GM19025 (cell line): ENCODE measurements at regions not wholly inside any gene's neighbourhood (a gene's known extent, or its start where the extent isn't known, plus 50 kb on each side); places are given as distances from the start of the nearest gene placed in this dataset.
"Not testable (repeated sequence)": the region's sequence is repeated elsewhere in the genome, so short reads cannot be mapped to it uniquely, and the experiment has no call there.

Experiments
- ATAC-seq: cut with Tn5 transposase; IDR thresholded peaks from one replicate; pipeline ENCODE4 v1.9.1; 2021; ENCODE audit warnings: mild to moderate bottlenecking, low read depth, moderate library complexity; ENCODE audit not compliant: unreplicated experiment

DNA sequence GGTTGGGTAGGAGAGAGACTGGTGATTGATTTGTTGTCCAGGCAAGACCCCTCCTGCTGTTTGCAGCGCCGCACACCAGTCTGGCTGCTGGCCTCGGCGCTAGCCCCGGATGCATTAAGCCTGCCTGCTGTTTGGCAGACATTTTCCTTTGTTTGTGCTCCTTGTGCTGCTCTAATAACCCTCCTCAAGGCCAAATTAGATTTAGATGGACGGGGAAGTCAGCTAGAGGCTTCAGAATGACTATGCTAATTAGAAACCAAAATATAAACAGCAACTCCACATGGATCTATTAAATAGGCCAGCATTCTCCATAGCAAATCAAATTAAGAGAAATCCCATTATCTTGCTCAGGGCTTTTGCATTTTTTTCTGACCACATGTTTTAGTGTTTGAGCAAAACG is 445.2 kb downstream of the SQOR start:
- no peak for ATAC-seq

DNA sequence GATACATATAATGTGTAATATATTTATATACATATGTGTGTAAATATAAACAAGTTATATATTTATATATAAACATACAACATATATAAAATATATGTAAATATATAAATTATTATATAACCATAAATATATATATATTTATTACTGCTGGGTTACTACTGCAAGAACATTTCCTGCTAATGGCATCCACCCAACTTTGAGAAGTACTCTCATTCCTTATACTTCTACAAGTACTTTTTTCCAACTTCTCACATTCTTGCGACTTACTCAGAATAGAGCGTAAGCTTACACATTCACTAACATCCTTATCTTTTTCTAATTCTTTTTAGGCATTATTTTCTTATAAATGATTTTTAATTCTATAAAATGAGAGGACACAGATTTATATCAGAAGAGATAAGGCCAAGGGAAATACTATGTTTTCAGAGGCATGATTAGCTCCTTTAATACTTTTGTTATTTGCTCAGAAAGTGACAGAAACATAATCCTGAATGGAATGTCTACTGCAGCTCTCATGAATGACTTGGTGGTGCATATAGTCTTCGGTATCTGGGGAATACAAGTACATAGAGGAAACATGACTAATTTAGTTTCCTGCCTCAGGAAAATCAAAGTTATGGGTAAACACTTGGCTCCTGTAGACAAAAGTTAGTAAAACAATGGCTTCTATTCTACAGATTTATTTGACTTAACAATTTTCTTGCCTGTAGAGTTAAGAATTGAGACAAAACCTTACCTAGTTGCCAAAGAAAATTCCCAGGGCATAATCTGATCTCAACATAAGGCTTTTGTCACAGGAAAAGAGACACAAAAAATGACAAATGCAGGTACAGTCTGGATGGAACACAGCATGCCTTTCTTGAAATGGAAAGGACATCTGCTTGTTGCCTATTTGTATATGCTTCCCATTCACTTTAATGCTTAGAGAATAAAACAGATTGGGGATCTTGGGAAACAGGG is 453.9 kb downstream of the SQOR start:
- ATAC-seq: no peak

DNA sequence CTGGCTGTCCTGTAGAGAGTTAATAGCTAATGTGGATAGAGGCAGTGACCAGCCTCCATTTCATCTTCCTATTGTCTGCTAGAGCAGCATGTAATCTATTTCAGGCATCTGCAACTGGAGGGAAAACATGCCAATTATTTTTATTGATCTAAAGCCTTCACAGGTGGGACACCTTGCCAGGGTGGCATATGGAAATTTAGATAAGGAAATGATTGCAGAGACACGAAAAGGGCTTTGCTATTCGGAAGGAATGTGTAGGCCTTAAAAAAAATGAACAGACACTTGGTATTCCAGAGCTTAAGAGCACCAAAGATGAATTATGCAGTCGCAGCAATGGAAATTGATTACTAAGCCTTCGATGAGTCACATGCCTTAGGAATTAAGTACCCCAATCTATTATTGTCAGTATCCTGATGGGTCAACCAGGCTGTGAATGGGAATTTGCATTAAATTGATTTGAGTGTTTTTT is 454.7 kb downstream of the SQOR start:
- ATAC-seq: no peak

DNA sequence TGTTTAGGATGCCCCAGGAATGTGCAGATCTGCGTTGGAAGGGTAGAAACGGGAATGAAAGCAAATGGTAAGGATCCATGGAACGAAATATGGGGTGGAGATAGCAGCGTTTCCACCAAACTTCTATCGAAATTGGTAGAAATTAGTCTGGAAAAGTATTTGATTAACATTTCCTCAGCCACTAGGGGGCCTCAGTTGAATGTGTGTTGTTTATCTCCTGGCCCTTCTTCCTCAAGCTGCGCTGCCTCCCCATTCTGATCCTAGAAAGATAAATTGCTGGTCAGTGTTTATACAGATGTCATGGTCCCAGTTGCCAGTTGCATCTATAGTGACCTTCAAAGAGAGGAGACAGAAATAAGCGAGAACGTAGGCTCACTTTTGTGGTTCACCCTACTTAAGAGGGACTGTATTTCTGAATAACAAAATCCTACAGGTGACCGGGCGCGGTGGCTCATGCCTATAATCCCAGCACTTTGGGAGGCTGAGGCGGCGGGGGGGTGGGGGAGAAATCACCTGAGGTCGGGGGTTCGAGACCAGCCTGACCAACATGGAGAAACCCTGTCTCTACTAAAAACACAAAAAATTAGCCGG is 457.1 kb downstream of the SQOR start:
- no peak for ATAC-seq

DNA sequence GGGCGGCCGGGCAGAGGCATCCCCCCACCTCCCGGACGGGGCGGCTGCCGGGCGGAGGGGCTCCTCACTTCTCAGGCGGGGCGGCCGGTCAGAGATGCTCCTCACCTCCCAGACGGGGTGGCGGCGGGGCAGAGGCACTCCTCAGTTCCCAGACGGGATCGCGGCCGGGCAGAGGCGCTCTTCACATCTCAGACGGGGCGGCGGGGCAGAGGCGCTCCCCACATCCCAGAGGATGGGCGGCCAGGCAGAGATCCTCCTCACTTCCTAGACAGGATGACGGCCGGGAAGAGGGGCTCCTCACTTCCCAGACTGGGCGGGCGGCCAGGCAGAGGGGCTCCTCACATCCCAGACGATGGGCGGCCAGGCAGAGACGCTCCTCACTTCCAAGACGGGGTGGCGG is 463.2 kb downstream of the SQOR start:
- not testable (repeated sequence) for ATAC-seq

DNA sequence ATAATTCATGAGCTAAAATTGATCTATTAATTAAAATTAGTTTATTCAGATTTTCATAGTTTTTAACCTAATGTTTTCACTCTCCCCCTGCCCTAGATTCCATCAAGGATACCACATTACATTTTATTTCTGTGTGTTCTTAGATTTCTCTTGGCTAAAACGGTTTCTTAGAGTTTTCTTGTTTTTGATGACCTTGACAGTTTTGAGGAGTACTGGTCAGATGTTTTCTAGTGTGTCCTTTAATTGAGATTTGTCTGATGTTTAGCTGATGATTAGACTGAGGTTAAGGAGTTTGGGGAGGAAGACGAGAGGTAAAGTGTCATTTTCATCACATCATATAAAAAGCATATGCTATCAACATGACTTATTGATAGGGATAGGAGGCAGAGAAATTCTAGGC is 475.9 kb downstream of the SQOR start:
- ATAC-seq: no peak

DNA sequence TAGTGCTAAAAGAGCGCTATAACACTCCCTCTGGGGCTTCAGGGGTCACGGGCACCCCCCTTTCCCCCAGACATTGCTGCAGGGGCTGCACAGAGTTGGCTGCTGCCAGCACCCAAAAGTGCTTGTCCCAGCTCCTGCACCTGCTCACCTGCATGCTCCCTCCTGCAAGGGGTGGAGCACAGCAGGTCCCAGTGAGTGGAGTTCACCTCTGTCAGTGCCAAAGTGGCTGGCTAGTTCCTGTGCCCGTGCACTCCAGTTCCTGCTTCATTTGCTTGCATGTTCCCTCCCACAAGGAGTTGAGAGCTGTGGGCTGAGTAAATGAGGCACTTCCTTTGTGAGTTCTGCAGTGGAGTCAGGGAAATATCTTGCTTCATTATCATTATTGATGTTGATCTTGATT is 476.9 kb downstream of the SQOR start:
- no peak for ATAC-seq

DNA sequence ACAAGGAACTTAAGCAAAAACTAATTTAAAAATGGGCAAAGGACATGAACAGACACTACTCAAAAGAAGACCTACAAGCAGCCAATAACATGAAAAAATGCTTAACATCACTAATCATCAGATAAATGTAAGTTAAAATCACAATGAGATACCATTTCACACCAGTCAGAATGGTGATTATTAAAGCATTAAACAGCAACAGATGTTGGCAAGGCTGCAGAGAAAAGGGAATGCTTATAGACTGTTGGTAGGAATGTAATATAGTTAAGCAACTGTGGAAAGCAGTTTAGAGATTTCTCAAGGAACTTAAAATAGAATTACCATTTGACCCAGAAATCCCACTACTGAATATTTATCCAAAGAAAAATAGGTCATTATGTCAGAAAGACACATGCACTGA is 482.2 kb downstream of the SQOR start:
- no peak for ATAC-seq

DNA sequence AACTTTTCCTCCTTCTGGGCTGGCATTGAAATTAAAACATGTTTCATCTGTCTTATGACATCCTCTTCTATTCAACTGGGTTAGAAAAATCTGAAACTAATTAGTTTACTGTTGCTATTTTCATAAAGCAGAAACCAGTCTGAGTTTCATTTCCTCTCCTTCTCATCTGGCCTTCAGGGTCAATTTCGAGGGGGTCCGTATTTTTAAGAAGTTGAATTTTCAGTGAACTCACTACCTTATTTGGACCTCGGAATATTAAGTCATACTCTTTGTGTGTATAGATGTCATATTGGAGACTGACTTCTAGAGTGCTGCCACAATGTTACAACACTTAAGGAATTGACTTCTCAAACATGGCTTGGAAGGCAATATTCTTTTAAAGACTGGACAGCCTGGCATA is 485.9 kb downstream of the SQOR start:
- ATAC-seq: no peak

DNA sequence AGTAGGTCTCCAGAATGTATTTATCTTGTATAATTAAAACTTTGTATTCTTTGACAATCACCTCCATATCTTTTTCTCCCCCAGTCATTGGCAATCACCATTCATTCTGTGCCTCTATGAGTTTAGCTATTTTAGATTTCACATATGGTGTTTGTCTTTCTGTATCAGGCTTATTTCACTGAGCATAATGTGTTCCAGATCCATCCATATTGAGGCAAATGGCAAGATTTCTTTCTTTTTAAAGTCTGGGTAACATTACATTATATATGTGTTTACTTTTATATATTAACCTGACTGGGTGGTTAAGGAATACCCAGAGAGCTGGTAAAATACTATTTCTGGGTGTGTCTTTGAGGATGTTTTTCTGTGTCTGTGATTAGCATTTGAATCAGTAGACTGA is 486.6 kb downstream of the SQOR start:
- no peak for ATAC-seq

DNA sequence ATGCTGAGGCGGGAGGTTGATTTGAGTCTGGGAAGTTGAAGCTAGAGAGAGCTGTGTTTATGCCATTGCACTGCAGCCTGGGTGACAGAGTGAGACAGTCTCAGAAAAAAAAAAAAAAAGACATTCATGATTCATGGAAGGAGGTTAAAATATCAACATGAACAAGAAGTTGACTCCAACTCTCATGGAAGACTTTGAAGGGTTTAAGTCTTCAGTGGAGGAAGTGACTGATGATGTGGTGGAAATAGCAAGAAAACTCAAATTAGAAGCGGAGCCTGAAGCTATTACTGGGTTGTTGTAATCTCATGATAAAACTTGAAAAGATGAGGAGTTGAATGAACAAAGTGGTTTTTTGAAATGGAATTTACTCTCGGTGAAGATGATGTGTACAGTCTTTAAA is 491.8 kb downstream of the SQOR start:
- ATAC-seq: no peak

DNA sequence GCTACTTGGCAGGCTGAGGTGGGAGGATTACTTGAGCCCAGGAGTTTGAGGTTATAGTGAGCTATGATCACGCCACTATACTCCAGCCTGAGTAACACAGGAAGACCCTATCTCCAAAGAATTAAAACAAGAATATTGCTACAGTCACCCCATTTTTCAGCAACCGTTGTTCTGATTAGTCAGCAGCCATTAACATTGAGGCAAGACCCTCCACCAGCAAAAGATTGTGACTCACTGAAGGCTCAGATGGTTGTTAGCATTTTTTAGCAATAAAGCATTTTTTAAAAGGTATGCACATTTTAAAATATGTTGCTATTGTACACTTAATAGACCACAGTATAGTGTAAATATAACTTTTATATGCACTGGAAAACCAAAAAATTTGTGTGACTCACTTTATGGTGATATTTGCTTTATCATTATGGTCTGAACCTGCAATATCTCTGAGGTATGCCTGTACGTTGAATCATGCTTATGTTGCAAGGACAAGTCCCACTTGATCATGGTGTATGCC is 492.6 kb downstream of the SQOR start:
- ATAC-seq: no peak

DNA sequence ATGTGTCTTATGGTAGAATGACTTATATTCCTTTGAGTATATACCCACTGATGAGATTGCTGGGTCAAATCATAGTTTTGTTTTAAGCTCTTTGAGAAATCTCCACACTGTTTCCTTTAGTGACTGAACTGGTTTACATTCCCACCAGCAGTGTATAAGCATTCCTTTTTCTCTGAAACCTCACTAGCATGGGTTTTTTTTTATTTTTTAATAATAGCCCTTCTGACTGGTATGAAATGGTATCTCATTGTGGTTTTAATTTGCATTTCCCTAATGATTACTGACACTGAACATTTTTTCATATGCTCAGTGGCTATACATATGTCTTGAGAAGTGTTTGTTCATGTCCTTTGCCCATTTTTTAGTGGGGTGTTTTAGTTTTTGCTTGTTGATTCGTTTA is 494.3 kb downstream of the SQOR start:
- no peak for ATAC-seq

DNA sequence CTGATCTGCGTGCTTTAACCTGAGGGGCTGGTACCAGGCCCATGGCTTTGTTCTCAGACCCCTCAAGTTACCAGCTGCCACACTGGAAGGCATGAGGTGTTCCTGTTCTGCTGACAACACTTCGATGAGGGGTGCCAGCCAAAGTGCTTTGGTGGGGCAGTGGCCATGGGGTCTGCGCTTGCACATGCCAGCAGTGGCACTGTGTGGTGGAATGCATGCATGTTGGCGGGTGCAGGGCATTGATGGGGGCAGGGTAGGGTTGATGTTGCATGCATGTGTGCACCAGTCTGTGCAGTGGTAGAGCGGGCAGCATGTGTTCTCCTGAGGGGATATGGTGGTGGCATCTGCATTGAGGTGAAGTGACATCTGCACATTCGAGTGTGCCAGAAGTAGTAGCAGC is 497.0 kb downstream of the SQOR start:
- ATAC-seq: no peak

DNA sequence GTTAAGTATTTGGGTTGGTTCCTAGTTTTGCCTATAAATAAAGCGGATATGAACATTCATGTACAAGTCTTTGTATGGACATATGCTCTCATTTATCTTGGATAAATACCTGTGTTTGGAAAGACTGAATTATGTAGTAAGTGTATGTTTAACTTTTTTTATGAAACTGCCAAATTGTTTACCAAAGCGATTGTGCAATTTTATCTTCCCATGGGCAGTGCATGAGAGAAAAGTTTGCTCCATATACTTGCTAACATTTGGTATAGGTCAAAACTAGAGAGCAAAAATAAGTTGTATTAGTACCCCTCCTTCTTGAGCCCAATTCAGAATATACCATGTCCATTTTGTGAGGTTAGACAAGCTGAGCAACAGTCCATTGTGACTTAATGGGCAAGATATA is 502.6 kb downstream of the SQOR start:
- ATAC-seq: no peak

DNA sequence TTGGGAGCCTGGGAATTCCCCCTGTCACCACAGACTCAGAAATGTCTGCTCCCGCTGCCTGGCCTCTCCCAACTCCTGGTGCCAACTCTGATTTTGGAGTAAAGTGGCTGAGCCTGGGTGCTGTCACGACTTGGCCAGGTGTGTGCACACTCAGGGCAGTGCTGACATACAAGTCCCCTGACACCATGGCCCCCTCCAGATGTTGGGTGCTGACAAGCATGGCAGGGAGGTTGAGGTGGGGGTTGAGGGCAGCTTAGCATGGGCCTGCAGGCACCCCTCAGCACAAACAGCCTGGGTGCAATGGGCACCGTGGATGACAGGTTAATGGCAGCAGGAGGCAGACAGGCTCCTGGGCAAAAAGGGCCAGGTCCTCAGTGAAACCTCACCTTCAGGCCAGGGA is 511.2 kb downstream of the SQOR start:
- ATAC-seq: no peak

DNA sequence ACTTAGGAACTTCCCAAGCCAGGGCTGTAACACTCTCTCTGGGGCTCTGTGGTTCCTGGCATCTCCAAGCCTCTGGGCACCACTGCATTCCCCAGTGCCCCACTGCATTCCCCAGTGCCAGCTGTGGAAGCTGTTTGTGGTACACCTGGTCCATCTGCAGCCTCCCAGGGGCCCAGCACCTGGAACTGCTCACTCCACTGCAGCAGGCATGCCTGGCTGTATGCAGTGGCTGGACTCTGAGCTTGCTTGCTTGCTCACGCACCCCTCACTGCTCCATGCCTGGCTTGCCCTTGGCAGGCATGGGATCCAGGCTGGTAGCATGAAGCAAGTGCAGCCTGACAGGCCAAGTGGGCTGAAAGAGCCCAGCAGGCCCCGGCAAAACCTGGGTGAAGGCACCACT is 512.1 kb downstream of the SQOR start:
- no peak for ATAC-seq

DNA sequence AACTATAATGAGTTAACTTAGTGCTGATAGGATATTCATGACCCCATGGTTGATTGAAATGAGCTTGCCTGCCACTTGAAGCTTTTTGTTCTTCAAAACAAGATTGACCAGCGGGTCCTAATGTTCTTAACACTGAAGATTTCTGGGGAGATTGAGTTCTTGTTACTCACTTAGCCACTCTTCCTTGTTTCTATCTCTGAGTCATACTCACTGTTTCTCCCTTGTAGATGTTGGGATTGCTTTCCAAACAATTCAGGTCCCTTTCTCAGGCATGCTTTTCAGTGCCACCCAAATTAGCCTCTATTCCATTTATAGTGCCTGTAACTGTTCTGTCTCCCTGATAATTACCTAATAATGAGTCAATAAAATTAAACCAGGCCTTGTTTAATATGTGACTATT is 517.0 kb downstream of the SQOR start:
- ATAC-seq: no peak

DNA sequence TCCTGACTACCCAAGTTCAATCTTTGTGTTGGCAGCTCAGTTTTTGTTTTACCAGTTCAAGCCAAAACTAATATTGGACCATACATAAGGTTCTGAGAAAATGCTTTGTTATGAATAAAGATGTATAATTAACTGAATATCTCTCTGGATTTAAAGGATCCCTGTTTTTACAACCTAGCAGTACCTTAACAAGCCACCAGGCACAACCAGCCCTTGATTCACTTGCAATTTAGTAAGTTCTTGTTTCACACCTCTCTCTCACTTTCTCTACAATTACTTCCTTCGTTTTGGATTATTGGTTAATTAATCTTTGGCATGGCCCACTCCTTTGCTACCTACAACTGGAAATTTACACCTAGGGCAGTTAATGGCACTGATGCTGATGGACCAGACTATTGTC is 531.9 kb downstream of the SQOR start:
- no peak for ATAC-seq

DNA sequence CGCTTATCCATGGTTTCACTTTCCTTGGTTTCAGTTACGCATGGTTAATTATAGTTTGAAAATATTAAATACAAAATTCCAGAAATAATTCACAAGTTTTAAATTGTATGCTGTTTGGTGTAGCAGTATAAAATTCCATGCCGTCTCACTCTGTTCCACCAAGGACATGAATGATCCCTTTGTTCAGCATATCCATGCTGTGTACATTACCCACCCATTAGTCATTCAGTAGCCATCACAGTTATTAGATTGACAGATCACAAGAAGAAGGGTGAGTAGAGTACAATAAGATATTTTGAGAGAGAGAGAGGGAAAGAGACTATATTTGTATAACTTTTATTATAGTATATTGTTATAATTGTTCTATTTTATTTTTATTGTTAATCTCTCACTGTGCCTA is 535.5 kb downstream of the SQOR start:
- no peak for ATAC-seq

DNA sequence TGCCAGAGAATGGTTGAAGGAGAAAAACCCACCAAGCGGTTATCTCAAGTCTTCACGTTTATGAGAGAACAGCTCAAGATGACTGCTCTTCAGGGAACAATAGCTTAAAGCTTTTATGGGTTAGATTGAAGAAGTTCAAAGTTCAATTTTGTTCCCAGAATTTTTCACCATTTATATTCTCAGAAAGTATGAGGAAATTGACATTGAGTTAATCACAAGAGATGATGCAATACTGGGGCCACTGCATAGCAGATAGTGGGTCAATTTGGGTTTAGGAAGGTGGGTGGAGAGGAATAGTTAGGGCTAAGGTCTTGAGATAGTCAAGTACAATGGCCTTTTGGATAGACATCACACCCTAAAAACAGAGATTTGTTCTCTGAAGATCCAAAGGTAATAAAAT is 539.3 kb downstream of the SQOR start:
- ATAC-seq: no peak

DNA sequence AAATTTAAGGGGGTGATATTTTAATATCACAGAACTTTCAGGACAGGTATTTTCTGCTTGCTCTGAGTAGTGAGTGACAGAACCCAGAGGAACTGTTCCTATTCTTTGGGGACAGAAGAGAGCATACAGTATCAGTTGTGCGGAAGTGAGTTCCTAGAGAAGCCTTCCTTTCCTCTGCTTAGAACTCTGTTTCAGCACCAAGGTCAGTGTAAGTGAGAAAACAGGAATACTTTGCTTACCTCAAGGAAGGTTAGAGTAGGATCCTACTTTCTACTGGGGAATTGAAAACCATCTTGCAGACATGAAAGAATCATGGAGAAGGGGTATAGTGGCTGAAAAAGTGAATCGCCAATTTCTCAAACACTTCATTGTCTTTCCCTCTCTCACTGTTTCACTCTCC is 542.4 kb downstream of the SQOR start:
- no peak for ATAC-seq
